H9 (cell line): ENCODE measurements at regions not wholly inside any gene's neighbourhood (a gene's known extent, or its start where the extent isn't known, plus 50 kb on each side); places are given as distances from the start of the nearest gene placed in this dataset.

ENCODE experiments used
- DNase-seq: peaks from one replicate; pipeline ENCODE4 v3.0.0-alpha.2; 2017
- H2AFZ ChIP-seq: one replicate; pipeline ENCODE4 v1.6.1; 2013; ENCODE audit warnings: mild to moderate bottlenecking, low read length, control low read depth, moderate library complexity
- H2AK5ac ChIP-seq: 2 replicates; pipeline ENCODE4 v1.6.1; 2013; ENCODE audit warnings: low read length, control low read depth, mixed read lengths; ENCODE audit not compliant: insufficient read length
- H2BK120ac ChIP-seq: one replicate; pipeline ENCODE4 v1.6.1; 2013; ENCODE audit warnings: low read depth, mild to moderate bottlenecking, low read length, control low read depth, inconsistent platforms; ENCODE audit not compliant: poor library complexity, severe bottlenecking
- H2BK12ac ChIP-seq: 2 replicates; pipeline ENCODE4 v1.6.1; 2013; ENCODE audit warnings: low read length, control low read depth, mixed read lengths, low read depth; ENCODE audit not compliant: insufficient read length
- H2BK15ac ChIP-seq: 2 replicates; pipeline ENCODE4 v1.6.1; 2013; ENCODE audit warnings: low read depth, low read length, control low read depth
- H2BK20ac ChIP-seq: one replicate; pipeline ENCODE4 v1.6.1; 2013; ENCODE audit warnings: low read depth, mild to moderate bottlenecking, low read length, control low read depth, inconsistent platforms; ENCODE audit not compliant: poor library complexity, severe bottlenecking
- H2BK5ac ChIP-seq: 2 replicates; pipeline ENCODE4 v1.6.1; 2013; ENCODE audit warnings: low read length, control low read depth, mixed read lengths; ENCODE audit not compliant: insufficient read length
- H3K14ac ChIP-seq: 2 replicates; pipeline ENCODE4 v1.6.1; 2013; ENCODE audit warnings: low read length, control low read depth; ENCODE audit not compliant: insufficient read depth
- H3K18ac ChIP-seq: 2 replicates; pipeline ENCODE4 v1.6.1; 2013; ENCODE audit warnings: low read depth, mild to moderate bottlenecking, mixed read lengths, low read length, control low read depth; ENCODE audit not compliant: insufficient read length
- H3K23ac ChIP-seq: 2 replicates; pipeline ENCODE4 v1.6.1; 2013; ENCODE audit warnings: low read length, control low read depth, mixed read lengths, low read depth; ENCODE audit not compliant: insufficient read length
- H3K23me2 ChIP-seq: 2 replicates; pipeline ENCODE4 v1.6.1; 2013; ENCODE audit warnings: low read depth, mild to moderate bottlenecking, mixed read lengths, low read length, control low read depth; ENCODE audit not compliant: insufficient read length, poor library complexity, severe bottlenecking
- H3K27ac ChIP-seq: 2 replicates; pipeline ENCODE4 v1.5.1; 2013; ENCODE audit warnings: low read length, control low read depth, mixed read lengths, low read depth; ENCODE audit not compliant: insufficient read length
- H3K27me3 ChIP-seq: 2 replicates; pipeline ENCODE4 v1.6.1; 2013; ENCODE audit warnings: low read length, control low read depth, inconsistent platforms; ENCODE audit not compliant: insufficient read depth
- H3K4ac ChIP-seq: 2 replicates; pipeline ENCODE4 v1.6.1; 2013; ENCODE audit warnings: low read depth, mild to moderate bottlenecking, control low read depth, inconsistent platforms, low read length, moderate library complexity
- H3K4me1 ChIP-seq: 2 replicates; pipeline ENCODE4 v1.6.1; 2013; ENCODE audit warnings: low read length, control low read depth, inconsistent platforms; ENCODE audit not compliant: insufficient read depth
- H3K4me2 ChIP-seq: 2 replicates; pipeline ENCODE4 v1.6.1; 2013; ENCODE audit warnings: low read length, control low read depth, mixed read lengths; ENCODE audit not compliant: insufficient read length, insufficient read depth
- H3K56ac ChIP-seq: 2 replicates; pipeline ENCODE4 v1.6.1; 2013; ENCODE audit warnings: low read depth, mild to moderate bottlenecking, mixed read lengths, low read length, control low read depth; ENCODE audit not compliant: insufficient read length
- H3K79me1 ChIP-seq: 2 replicates; pipeline ENCODE4 v1.6.1; 2013; ENCODE audit warnings: low read depth, mild to moderate bottlenecking, moderate library complexity, low read length, control low read depth, inconsistent platforms; ENCODE audit not compliant: insufficient read depth, poor library complexity, severe bottlenecking
- H3K79me2 ChIP-seq: 2 replicates; pipeline ENCODE4 v1.6.1; 2013; ENCODE audit warnings: low read length, control low read depth, inconsistent platforms; ENCODE audit not compliant: insufficient read depth
- H3K9ac ChIP-seq: 2 replicates; pipeline ENCODE4 v1.6.1; 2013; ENCODE audit warnings: low read length, control low read depth, mixed read lengths; ENCODE audit not compliant: insufficient read length; ENCODE audit errors: extremely low read depth
- H3K9me3 ChIP-seq: one replicate; pipeline ENCODE4 v1.6.1; 2013; ENCODE audit warnings: low read depth, low read length, inconsistent platforms; ENCODE audit not compliant: control insufficient read depth
- H3T11ph ChIP-seq: one replicate; pipeline ENCODE4 v1.6.1; 2013; ENCODE audit warnings: mild to moderate bottlenecking, low read length, control low read depth, inconsistent platforms
- H4K20me1 ChIP-seq: one replicate; pipeline ENCODE4 v1.6.1; 2013; ENCODE audit not compliant: control insufficient read depth, insufficient read length, insufficient read depth
- H4K5ac ChIP-seq: 2 replicates; pipeline ENCODE4 v1.6.1; 2013; ENCODE audit warnings: low read depth, mild to moderate bottlenecking, mixed read lengths, low read length, control low read depth; ENCODE audit not compliant: insufficient read length
- H4K8ac ChIP-seq: replicated peaks from 2 replicates; pipeline ENCODE4 v1.6.1; 2013; ENCODE audit warnings: low read length, control low read depth, mixed read lengths, low read depth; ENCODE audit not compliant: insufficient read length
- H4K91ac ChIP-seq: 2 replicates; pipeline ENCODE4 v1.6.1; 2013; ENCODE audit warnings: low read depth, mild to moderate bottlenecking, moderate library complexity, mixed read lengths, low read length, control low read depth; ENCODE audit not compliant: insufficient read length
- H3K27ac Mint-ChIP-seq, 3 experiments: 2 replicates in 2 of 3; 3 replicates in 1 of 3; pipeline ENCODE4 v1.8.0; 2020 to 2021; ENCODE audit warnings: mixed read lengths in 3 of 3, mild to moderate bottlenecking in 1 of 3, moderate library complexity in 1 of 3
- H3K27me3 Mint-ChIP-seq: 2 replicates; pipeline ENCODE4 v1.8.0; 2021; ENCODE audit warnings: low read depth, mild to moderate bottlenecking, moderate library complexity, mixed read lengths
- H3K36me3 Mint-ChIP-seq, 3 experiments: 2 replicates in 2 of 3; 3 replicates in 1 of 3; pipeline ENCODE4 v1.8.0; 2020 to 2021; ENCODE audit warnings: low read depth in 3 of 3, mixed read lengths in 3 of 3; ENCODE audit not compliant: insufficient read depth in 1 of 3
- H3K4me1 Mint-ChIP-seq, 2 experiments: 2 replicates each; pipeline ENCODE4 v1.8.0; 2020; ENCODE audit warnings: mixed read lengths in 2 of 2
- H3K4me3 Mint-ChIP-seq, 2 experiments: 2 replicates in 1 of 2; 3 replicates in 1 of 2; pipeline ENCODE4 v1.8.0; 2020 to 2021; ENCODE audit warnings: mild to moderate bottlenecking in 2 of 2, mixed read lengths in 2 of 2, moderate library complexity in 1 of 2
- H3K9me3 Mint-ChIP-seq, 2 experiments: 2 replicates in 1 of 2; 3 replicates in 1 of 2; pipeline ENCODE4 v1.8.0; 2020; ENCODE audit warnings: mild to moderate bottlenecking in 2 of 2, mixed read lengths in 2 of 2, moderate library complexity in 1 of 2
- CTCF ChIP-seq: fragments of 200-600 bp; sonication (generic); conservative IDR thresholded peaks from 3 replicates; pipeline ENCODE4 v1.8.0; 2021; ENCODE audit warnings: antibody characterized with exemption, mild to moderate bottlenecking
- WGBS: extraction: QIAGEN DNeasy Blood & Tissue Kit; methylation state at CpG from one replicate; pipeline ENCODE4 v1.1.7; 2013; ENCODE audit warnings: missing lambda C conversion rate, low lambda C conversion rate, mixed read lengths; ENCODE audit not compliant: insufficient read length; ENCODE audit errors: extremely low coverage; 5-methylcytosine and 5-hydroxymethylcytosine counted together

GRCh38 chr7:142654398-142654797, 94.9 kb upstream of the PRSS1 start:
- no peak for TF ChIP-seq CTCF
- WGBS = no CpG with 5 or more reads among the region's 5 CpGs

More at GRCh38 chr7:142654398-142654797, 94.9 kb upstream of the PRSS1 start:
- no peak overlapping the region for H2AFZ ChIP-seq
- no peaks in the 10 kb centered on the region for H3K23me2 ChIP-seq
- H3K56ac ChIP-seq = no peak overlapping the region
- no peak overlapping the region for H3K4ac ChIP-seq
- no peak overlapping the region for H3K9ac ChIP-seq
- no peak overlapping the region for H4K8ac ChIP-seq
- no peak overlapping the region for H3T11ph ChIP-seq
- no peak overlapping the region for H2BK120ac ChIP-seq
- H3K9me3 Mint-ChIP-seq = no peaks in the 10 kb centered on the region; a peak in 2 of 5 replicates
- H3K27ac ChIP-seq = no peak overlapping the region
- no peaks in the 10 kb centered on the region for H4K20me1 ChIP-seq
- no peaks in the 10 kb centered on the region for H3K36me3 Mint-ChIP-seq
- H3K4me3 Mint-ChIP-seq = no peak overlapping the region
- no peaks in the 10 kb centered on the region for H3K79me2 ChIP-seq
- H3K23ac ChIP-seq = no peak overlapping the region
- H3K4me2 ChIP-seq = no peak overlapping the region
- H2BK20ac ChIP-seq = no peak overlapping the region
- H3K4me1 ChIP-seq = no peaks in the 10 kb centered on the region
- H3K27me3 ChIP-seq = no peaks in the 10 kb centered on the region
- no peak overlapping the region for H4K91ac ChIP-seq
- H3K27ac Mint-ChIP-seq = no peak overlapping the region
- H3K27me3 Mint-ChIP-seq = peaks cover 3% of the 10 kb centered on the region
- no peaks in the 10 kb centered on the region for H3K79me1 ChIP-seq
- H2BK15ac ChIP-seq = no peak overlapping the region
- no peak overlapping the region for H3K18ac ChIP-seq
- H3K4me1 Mint-ChIP-seq = peaks cover 5% of the 10 kb centered on the region in 2 experiments; a peak in 3 of 4 replicates
- H2AK5ac ChIP-seq = no peak overlapping the region
- no peak overlapping the region for H3K14ac ChIP-seq
- no peak overlapping the region for H2BK5ac ChIP-seq
- no peak overlapping the region for H4K5ac ChIP-seq
- no peak for DNase-seq
- no peak overlapping the region for H2BK12ac ChIP-seq
- H3K9me3 ChIP-seq = no peaks in the 10 kb centered on the region
